ENCODE measurements at regions not wholly inside any gene's neighbourhood (a gene's known extent, or its start where the extent isn't known, plus 50 kb on each side); places are given as distances from the start of the nearest gene placed in this dataset.

GRCh38 chr14:86066651-86067050 is 536.7 kb downstream of the FLRT2 start:
- H3K36me3 ChIP-seq (replicated peaks in 1 of 2; ENCODE audit: control insufficient read depth in 1 of 2, insufficient read depth in 2 of 2, low read length in 2 of 2) = no peaks in the 10 kb centered on the region
- H3K27ac ChIP-seq (ENCODE audit: extremely low read length, insufficient read depth, low read length) = no peak overlapping the region
- WGBS (ENCODE audit: low lambda C conversion rate) = 0% methylated on average over 2 of the region's 2 CpGs
- in situ Hi-C loops (cut with HindIII; ENCODE audit: extremely low pct_ligation_motif_present, low pct_unique_long_range_greater_than_20kb) = no loop called here
- H3K9ac ChIP-seq (ENCODE audit: insufficient read depth, low read depth, low read length) = no peak overlapping the region
- H3K27me3 ChIP-seq (ENCODE audit: control insufficient read depth in 1 of 2, insufficient read depth in 2 of 2, low read length in 2 of 2) = no peaks in the 10 kb centered on the region
- no peak for ATAC-seq
- TF ChIP-seq STAG1 (CRISPR knock-in tag; IDR thresholded peaks at IDR 0.05) (no peak), ZNF792 (CRISPR knock-in tag; IDR thresholded peaks at IDR 0.05) (no peak), ZNF142 (CRISPR knock-in tag; IDR thresholded peaks at IDR 0.05) (no peak)
- TF ChIP-seq, protein P1, sequence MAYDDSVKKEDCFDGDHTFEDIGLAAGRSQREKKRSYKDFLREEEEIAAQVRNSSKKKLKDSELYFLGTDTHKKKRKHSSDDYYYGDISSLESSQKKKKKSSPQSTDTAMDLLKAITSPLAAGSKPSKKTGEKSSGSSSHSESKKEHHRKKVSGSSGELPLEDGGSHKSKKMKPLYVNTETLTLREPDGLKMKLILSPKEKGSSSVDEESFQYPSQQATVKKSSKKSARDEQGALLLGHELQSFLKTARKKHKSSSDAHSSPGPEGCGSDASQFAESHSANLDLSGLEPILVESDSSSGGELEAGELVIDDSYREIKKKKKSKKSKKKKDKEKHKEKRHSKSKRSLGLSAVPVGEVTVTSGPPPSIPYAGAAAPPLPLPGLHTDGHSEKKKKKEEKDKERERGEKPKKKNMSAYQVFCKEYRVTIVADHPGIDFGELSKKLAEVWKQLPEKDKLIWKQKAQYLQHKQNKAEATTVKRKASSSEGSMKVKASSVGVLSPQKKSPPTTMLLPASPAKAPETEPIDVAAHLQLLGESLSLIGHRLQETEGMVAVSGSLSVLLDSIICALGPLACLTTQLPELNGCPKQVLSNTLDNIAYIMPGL (CRISPR knock-in tag; IDR thresholded peaks at IDR 0.05; ENCODE audit: borderline replicate concordance in 1 of 2, low read depth in 1 of 2) = no peak
- intact Hi-C loops (cut with micrococcal nuclease; ENCODE audit: unreplicated experiment) = no loop called here
- H3K4me2 ChIP-seq (ENCODE audit: low read depth, low read length) = no peak overlapping the region
- H3K4me1 ChIP-seq (ENCODE audit: insufficient read depth, low read length) = no peaks in the 10 kb centered on the region
- ChIA-PET POLR2A (no interaction called here), CTCF (ENCODE audit: low intra/inter-chr PET ratio, low total read pairs) (no interaction called here)
- no peaks in the 10 kb centered on the region for H3K79me2 ChIP-seq (ENCODE audit: insufficient read depth, low read length)
- no TSS peak for BruUV-seq (replicated peaks)
- no peak for FAIRE-seq
- no peak overlapping the region for H3K4me3 ChIP-seq (replicated peaks in 1 of 3; ENCODE audit: insufficient read depth in 1 of 3, low read depth in 2 of 3, low read length in 3 of 3)
- peaks cover 17% of the 10 kb centered on the region for H3K9me3 ChIP-seq (ENCODE audit: low read length)
- H4K20me1 ChIP-seq (ENCODE audit: insufficient read depth, low read length) = no peaks in the 10 kb centered on the region
- H2AFZ ChIP-seq (ENCODE audit: low read length) = no peak overlapping the region
- DNase-seq (ENCODE audit: low spot score) = no peak
